ENCODE measurements at regions not wholly inside any gene's neighbourhood (a gene's known extent, or its start where the extent isn't known, plus 50 kb on each side); places are given as distances from the start of the nearest gene placed in this dataset.

DNA sequence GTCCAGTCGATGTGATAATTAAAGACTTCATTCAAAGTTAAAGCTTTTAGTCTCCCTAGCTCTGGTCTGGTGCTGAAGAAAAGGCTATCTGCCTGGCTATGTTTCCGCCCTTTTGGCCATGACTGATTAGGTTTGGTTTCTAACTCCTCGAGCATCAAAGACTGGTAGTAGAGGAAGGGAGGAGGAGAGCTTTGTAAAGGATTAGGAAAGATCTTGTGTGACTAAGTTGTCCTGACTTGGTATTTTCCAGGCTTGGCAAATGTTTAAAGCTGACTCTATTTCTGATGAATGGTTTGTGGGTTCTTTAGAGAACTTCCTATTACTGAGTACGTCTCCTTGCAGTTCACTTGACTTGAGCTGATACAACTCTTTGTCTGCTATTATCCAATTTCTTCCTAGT is 312.9 kb downstream of the GJA1 start:
- TF ChIP-seq CTCF (conservative IDR thresholded peaks at IDR 0.05; ENCODE audit: low read length) (no peak), EZH2phosphoT487 (IDR thresholded peaks at IDR 0.05; ENCODE audit: borderline replicate concordance) (no peak)
- H2AFZ ChIP-seq (ENCODE audit: low read length): no peak overlapping the region
- H3F3A ChIP-seq (ENCODE audit: low read depth): no peaks in the 10 kb centered on the region
- no peaks in the 10 kb centered on the region for H3K79me2 ChIP-seq (ENCODE audit: insufficient read depth, low read length)
- no peaks in the 10 kb centered on the region for H3K27me3 ChIP-seq (ENCODE audit: insufficient read depth, low read length, poor library complexity, severe bottlenecking)
- no peak overlapping the region for H3K4me3 ChIP-seq (ENCODE audit: low read length, poor library complexity, severe bottlenecking)
- no peaks in the 10 kb centered on the region for H4K20me1 ChIP-seq (ENCODE audit: insufficient read depth, low read length, poor library complexity, severe bottlenecking)
- no peak overlapping the region for H3K4me2 ChIP-seq (ENCODE audit: low read depth, low read length, poor library complexity, severe bottlenecking)
- H3K9me2 ChIP-seq (replicated peaks; ENCODE audit: low read depth, low read length): no peaks in the 10 kb centered on the region
- H3K9me3 ChIP-seq (ENCODE audit: insufficient read depth, low read depth, low read length): no peaks in the 10 kb centered on the region
- no peaks in the 10 kb centered on the region for H3K36me3 ChIP-seq (ENCODE audit: insufficient read depth, low read length)
- no peaks in the 10 kb centered on the region for H3K4me1 ChIP-seq (ENCODE audit: insufficient read depth, low read length, poor library complexity, severe bottlenecking)
- H3K9ac ChIP-seq (ENCODE audit: low read depth, low read length, poor library complexity, severe bottlenecking): no peak overlapping the region

- Histone ChIP-seq H3K9me2 (replicated peaks; ENCODE audit: low read depth, low read length) (no peaks in the 10 kb centered on the region), H3K9ac (ENCODE audit: low read depth, low read length, poor library complexity, severe bottlenecking) (no peak overlapping the region), H2AFZ (ENCODE audit: low read length) (no peak overlapping the region), H3K4me1 (ENCODE audit: insufficient read depth, low read length, poor library complexity, severe bottlenecking) (no peaks in the 10 kb centered on the region), H3K79me2 (ENCODE audit: insufficient read depth, low read length) (no peaks in the 10 kb centered on the region), H3F3A (ENCODE audit: low read depth) (no peaks in the 10 kb centered on the region), H3K4me2 (ENCODE audit: low read depth, low read length, poor library complexity, severe bottlenecking) (no peak overlapping the region), H3K27me3 (ENCODE audit: insufficient read depth, low read length, poor library complexity, severe bottlenecking) (no peaks in the 10 kb centered on the region), H3K4me3 (ENCODE audit: low read length, poor library complexity, severe bottlenecking) (no peak overlapping the region), H3K9me3 (ENCODE audit: insufficient read depth, low read depth, low read length) (no peaks in the 10 kb centered on the region), H3K36me3 (ENCODE audit: insufficient read depth, low read length) (no peaks in the 10 kb centered on the region), H4K20me1 (ENCODE audit: insufficient read depth, low read length, poor library complexity, severe bottlenecking) (no peaks in the 10 kb centered on the region)
- TF ChIP-seq CTCF (conservative IDR thresholded peaks at IDR 0.05; ENCODE audit: low read length) (no peak), EZH2phosphoT487 (IDR thresholded peaks at IDR 0.05; ENCODE audit: borderline replicate concordance) (no peak)
Measured at GRCh38 chr6:121748850-121749249, 313.4 kb downstream of the GJA1 start.

DNA sequence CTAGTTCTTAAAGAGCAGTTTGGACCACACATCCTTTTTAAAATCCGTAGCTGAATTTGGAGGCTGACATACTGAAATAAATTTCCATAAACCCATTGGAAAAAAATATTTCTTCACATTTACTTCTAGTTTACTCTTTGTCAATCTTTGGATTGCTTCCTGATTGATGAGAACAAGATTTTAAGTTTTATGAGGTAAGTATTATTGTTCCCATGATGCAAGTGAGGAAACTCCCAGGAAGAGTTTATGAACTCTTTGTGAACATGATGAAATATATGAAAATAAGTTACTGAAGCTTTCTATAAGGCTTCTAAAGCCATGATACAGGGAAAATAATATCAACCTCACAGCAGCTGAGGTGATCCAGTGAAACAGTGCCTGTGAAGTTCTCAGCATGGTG is 320.0 kb downstream of the GJA1 start:
- H4K20me1 ChIP-seq (ENCODE audit: insufficient read depth, low read length, poor library complexity, severe bottlenecking): no peaks in the 10 kb centered on the region
- no peaks in the 10 kb centered on the region for H3K79me2 ChIP-seq (ENCODE audit: insufficient read depth, low read length)
- no peak overlapping the region for H3K4me3 ChIP-seq (ENCODE audit: low read length, poor library complexity, severe bottlenecking)
- H3K36me3 ChIP-seq (ENCODE audit: insufficient read depth, low read length): no peaks in the 10 kb centered on the region
- H3F3A ChIP-seq (ENCODE audit: low read depth): no peaks in the 10 kb centered on the region
- no peaks in the 10 kb centered on the region for H3K9me2 ChIP-seq (replicated peaks; ENCODE audit: low read depth, low read length)
- no peaks in the 10 kb centered on the region for H3K27me3 ChIP-seq (ENCODE audit: insufficient read depth, low read length, poor library complexity, severe bottlenecking)
- no peak overlapping the region for H2AFZ ChIP-seq (ENCODE audit: low read length)
- no peaks in the 10 kb centered on the region for H3K4me1 ChIP-seq (ENCODE audit: insufficient read depth, low read length, poor library complexity, severe bottlenecking)
- no peak overlapping the region for H3K9ac ChIP-seq (ENCODE audit: low read depth, low read length, poor library complexity, severe bottlenecking)
- H3K4me2 ChIP-seq (ENCODE audit: low read depth, low read length, poor library complexity, severe bottlenecking): no peak overlapping the region
- H3K9me3 ChIP-seq (ENCODE audit: insufficient read depth, low read depth, low read length): no peaks in the 10 kb centered on the region
- TF ChIP-seq CTCF (conservative IDR thresholded peaks at IDR 0.05; ENCODE audit: low read length) (no peak), EZH2phosphoT487 (IDR thresholded peaks at IDR 0.05; ENCODE audit: borderline replicate concordance) (no peak)

All from Loucy (cell line).